HepG2 (cell line): ENCODE measurements at regions not wholly inside any gene's neighbourhood (a gene's known extent, or its start where the extent isn't known, plus 50 kb on each side); places are given as distances from the start of the nearest gene placed in this dataset.

Experiments used
- ATAC-seq: fragments of 200-7000 bp; cut with Tn5 transposase; 3 replicates; pipeline ENCODE4 v1.9.1; 2020; ENCODE audit warnings: mild to moderate bottlenecking, moderate library complexity
- BruUV-seq: library from RNA; stranded (reverse); fragments of 400-500 nt; replicated peaks from 2 replicates; lab custom pipeline; 2021; lab: Mats Ljungman, UMichigan
- CTCF ChIA-PET: fragments of 300-600 bp; formaldehyde crosslinking; extraction: SDS; loops from one replicate; lab custom pipeline; 2021; ENCODE audit warnings: low total read pairs, inconsistent platforms, low intra/inter-chr PET ratio; lab: Yijun Ruan, JAX
- POLR2A ChIA-PET: fragments of 350-600 bp; sonication (Branson Sonifier 250); formaldehyde crosslinking; loops from one replicate; lab custom pipeline; 2020; ENCODE audit warnings: antibody characterized with exemption, inconsistent platforms; lab: Yijun Ruan, JAX
- DNase-seq: peaks from one replicate; pipeline ENCODE4 v3.0.0-alpha.2; 2015; ENCODE audit warnings: low spot score
- FAIRE-seq: peaks from 3 replicates; lab custom pipeline; 2011; peaks lifted over from hg19 to GRCh38; lab: Jason Lieb, UNC
- H2AFZ ChIP-seq: one replicate; pipeline ENCODE4 v1.6.1; 2011; ENCODE audit warnings: low read length, inconsistent platforms
- H3K27ac ChIP-seq: fragments of 300-600 bp; 3 replicates; pipeline ENCODE4 v1.8.0; 2011; ENCODE audit warnings: mixed run types, mild to moderate bottlenecking, mixed read lengths, low read length, inconsistent platforms; ENCODE audit not compliant: insufficient read depth; ENCODE audit errors: extremely low read length
- H3K27me3 ChIP-seq, 2 experiments: fragments of 200-600 bp in 1 of 2; 2 replicates in 1 of 2; 3 replicates in 1 of 2; pipeline versions ENCODE4 v1.6.0 to v1.8.0; 2011; ENCODE audit warnings: low read length in 2 of 2, mild to moderate bottlenecking in 2 of 2, moderate library complexity in 2 of 2, inconsistent platforms in 1 of 2; ENCODE audit not compliant: insufficient read depth in 2 of 2, control insufficient read depth in 1 of 2
- H3K36me3 ChIP-seq, 2 experiments: fragments of 200-600 bp in 1 of 2; replicated peaks in 1 of 2; 2 replicates in 1 of 2; 3 replicates in 1 of 2; pipeline versions ENCODE4 v1.5.1 to v1.8.0; 2011; ENCODE audit warnings: low read length in 2 of 2, inconsistent platforms in 1 of 2; ENCODE audit not compliant: insufficient read depth in 2 of 2, control insufficient read depth in 1 of 2
- H3K4me1 ChIP-seq: 2 replicates; pipeline ENCODE4 v1.5.1; 2012; ENCODE audit warnings: low read length, inconsistent platforms; ENCODE audit not compliant: insufficient read depth
- H3K4me2 ChIP-seq: 2 replicates; pipeline ENCODE4 v1.6.0; 2011; ENCODE audit warnings: low read depth, low read length, inconsistent platforms
- H3K4me3 ChIP-seq, 3 experiments: fragments of 200-600 bp in 1 of 3; sonication (generic), shearing (Covaris generic) in 1 of 3; replicated peaks in 1 of 3; 2 replicates each; pipeline ENCODE4 v1.5.1; 2011 to 2016; ENCODE audit warnings: low read length in 3 of 3, inconsistent platforms in 2 of 3, low read depth in 2 of 3, mild to moderate bottlenecking in 2 of 3, control low read depth in 1 of 3, mixed read lengths in 1 of 3; ENCODE audit not compliant: insufficient read depth in 1 of 3
- H3K79me2 ChIP-seq: one replicate; pipeline ENCODE4 v1.6.1; 2011; ENCODE audit warnings: low read length, inconsistent platforms; ENCODE audit not compliant: insufficient read depth
- H3K9ac ChIP-seq: 2 replicates; pipeline ENCODE4 v1.6.0; 2011; ENCODE audit warnings: mild to moderate bottlenecking, low read depth, low read length, inconsistent platforms; ENCODE audit not compliant: insufficient read depth
- H3K9me3 ChIP-seq: 2 replicates; pipeline ENCODE4 v1.5.1; 2012; ENCODE audit warnings: mild to moderate bottlenecking, low read length
- H4K20me1 ChIP-seq: 2 replicates; pipeline ENCODE4 v1.6.0; 2011; ENCODE audit warnings: inconsistent platforms, mild to moderate bottlenecking, low read length, moderate library complexity; ENCODE audit not compliant: insufficient read depth
- HDAC1 ChIP-seq: sonication (generic); formaldehyde crosslinking; IDR thresholded peaks from 2 replicates; pipeline ENCODE4 v1.5.1; 2020; ENCODE audit warnings: mild to moderate bottlenecking, missing genetic modification reagents
- HNRNPL ChIP-seq: fragments of 200-400 bp; formaldehyde crosslinking; IDR thresholded peaks from 2 replicates; pipeline ENCODE4 v1.6.1; 2017; ENCODE audit warnings: mild to moderate bottlenecking, low read depth, low read length
- NFE2L1 ChIP-seq: sonication (generic); formaldehyde crosslinking; IDR thresholded peaks from 2 replicates; pipeline ENCODE4 v1.4.0; 2020; ENCODE audit warnings: missing genetic modification reagents, mild to moderate bottlenecking, borderline replicate concordance
- NFIB ChIP-seq: sonication (generic); formaldehyde crosslinking; IDR thresholded peaks from 2 replicates; pipeline ENCODE4 v1.9.0; 2021; ENCODE audit warnings: missing genetic modification reagents, mild to moderate bottlenecking, borderline replicate concordance
- NFRKB ChIP-seq: fragments of 450-650 bp; IDR thresholded peaks from 2 replicates; pipeline ENCODE4 v1.6.1; 2017
- RBM39 ChIP-seq: fragments of 200-400 bp; formaldehyde crosslinking; IDR thresholded peaks from one replicate; pipeline ENCODE4 v1.6.1; 2018; ENCODE audit warnings: antibody characterized with exemption, mild to moderate bottlenecking, low read depth, low read length; ENCODE audit not compliant: poor library complexity, severe bottlenecking
- SMARCC2 ChIP-seq: fragments of 450-650 bp; IDR thresholded peaks from 2 replicates; pipeline ENCODE4 v1.6.1; 2017; ENCODE audit warnings: antibody characterized with exemption, mild to moderate bottlenecking
- ZNF180 ChIP-seq: sonication (generic); formaldehyde crosslinking; IDR thresholded peaks from 2 replicates; pipeline ENCODE4 v1.4.0; 2020; ENCODE audit warnings: low read depth, missing genetic modification reagents, borderline replicate concordance
- ZNF256 ChIP-seq: sonication (generic); formaldehyde crosslinking; conservative IDR thresholded peaks from 2 replicates; pipeline ENCODE4 v1.4.0; 2020; ENCODE audit warnings: missing genetic modification reagents
- in situ Hi-C: cut with HindIII; loops from 2 replicates; pipeline ENCODE4 v1.10.0; 2017; ENCODE audit warnings: low pct_unique_long_range_greater_than_20kb; ENCODE audit not compliant: extremely low pct_ligation_motif_present
- intact Hi-C: fragments of 100-400 bp; cut with micrococcal nuclease; formaldehyde crosslinking; loops from one replicate; pipeline ENCODE4 v1.10.0; 2022; ENCODE audit not compliant: unreplicated experiment
- TF ChIP-seq, protein P1 (sequence below): sonication (generic); formaldehyde crosslinking; IDR thresholded peaks from 2 replicates; pipeline ENCODE4 v1.4.0; 2020; ENCODE audit warnings: mild to moderate bottlenecking, missing genetic modification reagents
- TF ChIP-seq, protein P2 (sequence below): sonication (generic); formaldehyde crosslinking; IDR thresholded peaks from 2 replicates; pipeline ENCODE4 v1.8.1; 2023; ENCODE audit warnings: mild to moderate bottlenecking, moderate library complexity, missing genetic modification reagents
- TF ChIP-seq, protein P3 (sequence below), 2 experiments: sonication (generic) in 1 of 2; formaldehyde crosslinking in 1 of 2; IDR thresholded peaks; 2 replicates each; pipeline versions ENCODE4 v1.6.1 to v1.9.0; 2014 to 2022; ENCODE audit warnings: antibody characterized with exemption in 1 of 2, borderline replicate concordance in 1 of 2, inconsistent platforms in 1 of 2, low read depth in 1 of 2, missing genetic modification reagents in 1 of 2

DNA sequence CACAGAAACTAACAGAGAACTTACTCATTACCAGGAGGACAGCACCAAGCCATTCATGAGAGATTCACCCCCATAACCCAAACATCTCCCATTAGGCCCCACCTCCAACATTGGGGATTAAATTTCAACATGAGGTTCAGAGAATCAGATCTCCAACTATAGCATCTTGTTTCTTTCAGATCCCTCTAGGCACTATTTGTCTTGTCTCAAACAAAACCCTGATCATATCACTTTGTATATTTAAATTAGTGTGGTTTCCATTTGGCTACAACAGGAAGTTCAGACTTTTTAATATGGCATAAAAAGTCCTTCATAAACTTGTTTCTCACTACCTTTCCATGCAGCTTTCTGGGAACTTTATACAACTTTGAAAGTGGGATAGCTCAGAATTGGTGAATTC is 699.0 kb upstream of the MIR17HG start:
- Histone ChIP-seq H3K4me3 (no peak overlapping the region), H2AFZ (no peak overlapping the region), H3K27me3 (no peaks in the 10 kb centered on the region), H3K79me2 (no peaks in the 10 kb centered on the region), H3K9me3 (peaks cover 58% of the 10 kb centered on the region)
- FAIRE-seq (no peak), ATAC-seq (no peak)
- TF ChIP-seq NFRKB (no peak), NFIB (CRISPR knock-in tag) (no peak), RBM39 (no peak), ZNF180 (CRISPR knock-in tag) (no peak)
- TF ChIP-seq, protein P1, sequence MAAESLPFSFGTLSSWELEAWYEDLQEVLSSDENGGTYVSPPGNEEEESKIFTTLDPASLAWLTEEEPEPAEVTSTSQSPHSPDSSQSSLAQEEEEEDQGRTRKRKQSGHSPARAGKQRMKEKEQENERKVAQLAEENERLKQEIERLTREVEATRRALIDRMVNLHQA (CRISPR knock-in tag): no peak
- TF ChIP-seq, all 625 proteins: peak for 0
- Histone ChIP-seq H3K4me1 (no peaks in the 10 kb centered on the region), H3K27ac (no peak overlapping the region), H3K4me2 (no peak overlapping the region), H3K36me3 (no peaks in the 10 kb centered on the region), H4K20me1 (no peaks in the 10 kb centered on the region), H3K9ac (no peak overlapping the region)
- ChIA-PET POLR2A (no interaction called here), CTCF (no interaction called here)
- DNase-seq: no peak
- no TSS peak for BruUV-seq
- intact Hi-C loops (no loop called here), in situ Hi-C loops (no loop called here)

DNA sequence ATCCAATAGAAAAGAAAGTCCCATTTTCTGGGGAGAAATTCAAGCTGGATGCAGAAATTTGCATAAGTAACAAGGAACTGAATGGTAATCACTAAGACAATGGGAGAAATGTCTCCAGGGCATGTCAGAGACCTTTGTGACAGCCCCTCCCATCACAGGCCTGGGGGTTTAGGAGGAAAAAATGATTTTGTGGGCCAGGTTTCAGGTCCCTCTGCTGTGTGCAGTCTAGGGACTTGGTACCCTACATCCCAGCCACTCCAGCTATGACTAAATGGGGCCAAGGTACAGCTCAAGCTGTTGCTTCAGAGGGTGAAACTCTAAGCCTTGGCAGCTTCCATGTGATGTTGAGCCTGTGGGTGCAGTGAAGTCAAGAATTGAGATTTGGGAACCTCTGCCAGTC is 695.5 kb upstream of the MIR17HG start:
- Histone ChIP-seq H3K27me3 (no peaks in the 10 kb centered on the region), H3K4me3 (no peak overlapping the region), H4K20me1 (no peaks in the 10 kb centered on the region), H3K36me3 (no peaks in the 10 kb centered on the region), H3K9me3 (peaks cover 37% of the 10 kb centered on the region), H3K4me2 (no peak overlapping the region), H2AFZ (no peak overlapping the region), H3K4me1 (no peaks in the 10 kb centered on the region), H3K27ac (no peak overlapping the region), H3K9ac (no peak overlapping the region), H3K79me2 (no peaks in the 10 kb centered on the region)
- BruUV-seq: no TSS peak
- POLR2A ChIA-PET: no interaction called here
- CTCF ChIA-PET: no interaction called here
- FAIRE-seq (no peak), ATAC-seq (no peak), DNase-seq (no peak)
- intact Hi-C loops: no loop called here
- in situ Hi-C loops: no loop called here
- TF ChIP-seq NFE2L1 (CRISPR knock-in tag) (no peak), HDAC1 (CRISPR knock-in tag) (no peak), SMARCC2 (no peak), ZNF256 (CRISPR knock-in tag) (no peak), HNRNPL (no peak)
- TF ChIP-seq, protein P2, sequence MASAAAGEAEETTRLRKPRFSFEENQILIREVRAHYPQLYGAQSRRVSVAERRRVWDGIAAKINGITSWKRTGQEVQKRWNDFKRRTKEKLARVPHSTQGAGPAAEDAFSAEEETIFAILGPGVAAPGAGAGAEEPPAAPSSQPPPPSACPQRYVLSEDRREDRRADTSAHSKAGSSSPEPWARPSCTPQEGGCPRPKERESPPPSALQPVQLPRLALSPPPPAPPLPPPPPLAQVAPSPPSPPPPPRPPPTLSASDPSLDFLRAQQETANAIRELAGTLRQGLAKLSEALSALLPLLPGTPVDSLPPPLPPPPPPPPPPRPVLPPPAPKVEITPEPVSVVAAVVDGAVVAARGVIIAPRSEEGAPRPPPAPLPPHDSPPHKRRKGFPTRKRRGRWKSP: no peak
- TF ChIP-seq, protein P3, sequence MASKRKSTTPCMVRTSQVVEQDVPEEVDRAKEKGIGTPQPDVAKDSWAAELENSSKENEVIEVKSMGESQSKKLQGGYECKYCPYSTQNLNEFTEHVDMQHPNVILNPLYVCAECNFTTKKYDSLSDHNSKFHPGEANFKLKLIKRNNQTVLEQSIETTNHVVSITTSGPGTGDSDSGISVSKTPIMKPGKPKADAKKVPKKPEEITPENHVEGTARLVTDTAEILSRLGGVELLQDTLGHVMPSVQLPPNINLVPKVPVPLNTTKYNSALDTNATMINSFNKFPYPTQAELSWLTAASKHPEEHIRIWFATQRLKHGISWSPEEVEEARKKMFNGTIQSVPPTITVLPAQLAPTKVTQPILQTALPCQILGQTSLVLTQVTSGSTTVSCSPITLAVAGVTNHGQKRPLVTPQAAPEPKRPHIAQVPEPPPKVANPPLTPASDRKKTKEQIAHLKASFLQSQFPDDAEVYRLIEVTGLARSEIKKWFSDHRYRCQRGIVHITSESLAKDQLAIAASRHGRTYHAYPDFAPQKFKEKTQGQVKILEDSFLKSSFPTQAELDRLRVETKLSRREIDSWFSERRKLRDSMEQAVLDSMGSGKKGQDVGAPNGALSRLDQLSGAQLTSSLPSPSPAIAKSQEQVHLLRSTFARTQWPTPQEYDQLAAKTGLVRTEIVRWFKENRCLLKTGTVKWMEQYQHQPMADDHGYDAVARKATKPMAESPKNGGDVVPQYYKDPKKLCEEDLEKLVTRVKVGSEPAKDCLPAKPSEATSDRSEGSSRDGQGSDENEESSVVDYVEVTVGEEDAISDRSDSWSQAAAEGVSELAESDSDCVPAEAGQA (IDR thresholded peaks at IDR 0.05; ENCODE audit: low read depth): no peak
- TF ChIP-seq, protein P3 (CRISPR knock-in tag; IDR thresholded peaks at IDR 0.05; ENCODE audit: borderline replicate concordance): no peak
